ENCODE measurements at regions not wholly inside any gene's neighbourhood (a gene's known extent, or its start where the extent isn't known, plus 50 kb on each side); places are given as distances from the start of the nearest gene placed in this dataset.

GRCh38 chr22:48263431-48263765, 1500.9 kb downstream of the TBC1D22A start:
- POLR2A ChIA-PET: no interaction called here
- no peak overlapping the region for H3K27ac Mint-ChIP-seq
- peaks cover 0 to 10% (median 5%) of the 10 kb centered on the region in 5 donors for H3K27me3 Mint-ChIP-seq
- H3K36me3 Mint-ChIP-seq: no peaks in the 10 kb centered on the region
- H3K4me1 Mint-ChIP-seq: peaks cover 0 to 3% (median 0%) of the 10 kb centered on the region in 4 donors
- ATAC-seq (no peak), DNase-seq (no peak)
- no peak overlapping the region for H3K4me3 Mint-ChIP-seq
- no peaks in the 10 kb centered on the region for H3K9me3 Mint-ChIP-seq

- no peak for DNase-seq
- POLR2A ChIA-PET: no interaction called here
- no peak overlapping the region for H3K27ac Mint-ChIP-seq
- H3K27me3 Mint-ChIP-seq: peaks cover 0 to 10% (median 5%) of the 10 kb centered on the region in 5 donors
- peaks cover 0 to 7% (median 2%) of the 10 kb centered on the region in 4 donors for H3K4me1 Mint-ChIP-seq
- no peak for ATAC-seq
- H3K9me3 Mint-ChIP-seq: no peaks in the 10 kb centered on the region
- H3K36me3 Mint-ChIP-seq: no peaks in the 10 kb centered on the region
- H3K4me3 Mint-ChIP-seq: no peak overlapping the region
Measured at GRCh38 chr22:48262596-48263430, 1500.4 kb downstream of the TBC1D22A start.

- ATAC-seq (no peak), DNase-seq (no peak)
- Mint-ChIP-seq H3K9me3 (no peaks in the 10 kb centered on the region), H3K4me1 (peaks cover 0 to 11% (median 4%) of the 10 kb centered on the region in 4 donors), H3K27ac (no peak overlapping the region), H3K27me3 (peaks cover 0 to 10% (median 1%) of the 10 kb centered on the region in 5 donors), H3K36me3 (no peaks in the 10 kb centered on the region), H3K4me3 (no peak overlapping the region)
- POLR2A ChIA-PET: no interaction called here
Measured at GRCh38 chr22:48261706-48262105, 1499.3 kb downstream of the TBC1D22A start.

GRCh38 chr22:48261048-48261621, 1498.7 kb downstream of the TBC1D22A start:
- Mint-ChIP-seq H3K4me3 (no peak overlapping the region), H3K27me3 (peaks cover 0 to 6% (median 1%) of the 10 kb centered on the region in 5 donors), H3K9me3 (no peaks in the 10 kb centered on the region), H3K4me1 (peaks cover 0 to 11% (median 4%) of the 10 kb centered on the region in 4 donors), H3K27ac (no peak overlapping the region), H3K36me3 (no peaks in the 10 kb centered on the region)
- POLR2A ChIA-PET: no interaction called here
- no peak for DNase-seq
- no peak for ATAC-seq

- no peaks in the 10 kb centered on the region for H3K36me3 Mint-ChIP-seq
- H3K9me3 Mint-ChIP-seq: no peaks in the 10 kb centered on the region
- H3K4me3 Mint-ChIP-seq: no peak overlapping the region
- H3K27me3 Mint-ChIP-seq: peaks cover 0 to 8% (median 5%) of the 10 kb centered on the region in 5 donors
- ATAC-seq (no peak), DNase-seq (no peak)
- POLR2A ChIA-PET: no interaction called here
- peaks cover 0 to 11% (median 4%) of the 10 kb centered on the region in 4 donors for H3K4me1 Mint-ChIP-seq
- no peak overlapping the region for H3K27ac Mint-ChIP-seq
Measured at GRCh38 chr22:48259991-48260670, 1497.7 kb downstream of the TBC1D22A start.

GRCh38 chr22:48258811-48259210, 1496.4 kb downstream of the TBC1D22A start:
- Mint-ChIP-seq H3K9me3 (no peaks in the 10 kb centered on the region), H3K27me3 (peaks cover 1 to 14% (median 10%) of the 10 kb centered on the region in 5 donors), H3K36me3 (no peaks in the 10 kb centered on the region), H3K27ac (no peak overlapping the region), H3K4me3 (no peak overlapping the region), H3K4me1 (peaks cover 0 to 11% (median 4%) of the 10 kb centered on the region in 4 donors)
- POLR2A ChIA-PET: no interaction called here
- DNase-seq (no peak), ATAC-seq (no peak)

- H3K36me3 Mint-ChIP-seq: no peaks in the 10 kb centered on the region
Measured at GRCh38 chr22:48258064-48258701, 1495.7 kb downstream of the TBC1D22A start.

GRCh38 chr22:48257685-48258055, 1495.2 kb downstream of the TBC1D22A start:
- H3K27ac Mint-ChIP-seq: no peak overlapping the region
- no peaks in the 10 kb centered on the region for H3K36me3 Mint-ChIP-seq
- H3K4me1 Mint-ChIP-seq: peaks cover 0 to 11% (median 4%) of the 10 kb centered on the region in 4 donors
- no peak overlapping the region for H3K4me3 Mint-ChIP-seq
- POLR2A ChIA-PET: no interaction called here
- DNase-seq: no peak
- ATAC-seq: no peak
- H3K27me3 Mint-ChIP-seq: peaks cover 0 to 17% (median 14%) of the 10 kb centered on the region in 5 donors
- H3K9me3 Mint-ChIP-seq: no peaks in the 10 kb centered on the region

More at GRCh38 chr22:48258064-48258701, 1495.7 kb downstream of the TBC1D22A start:
- peaks cover 0 to 11% (median 4%) of the 10 kb centered on the region in 4 donors for H3K4me1 Mint-ChIP-seq
- DNase-seq (no peak), ATAC-seq (no peak)
- no peak overlapping the region for H3K27ac Mint-ChIP-seq
- H3K9me3 Mint-ChIP-seq: no peaks in the 10 kb centered on the region
- H3K4me3 Mint-ChIP-seq: no peak overlapping the region
- POLR2A ChIA-PET: no interaction called here
- peaks cover 0 to 19% (median 14%) of the 10 kb centered on the region in 5 donors for H3K27me3 Mint-ChIP-seq

GRCh38 chr22:48256776-48257684, 1494.6 kb downstream of the TBC1D22A start:
- ATAC-seq (no peak), DNase-seq (no peak)
- POLR2A ChIA-PET: no interaction called here
- H3K27me3 Mint-ChIP-seq: peaks cover 0 to 17% (median 14%) of the 10 kb centered on the region in 5 donors
- H3K9me3 Mint-ChIP-seq: no peaks in the 10 kb centered on the region
- peaks cover 0 to 11% (median 4%) of the 10 kb centered on the region in 4 donors for H3K4me1 Mint-ChIP-seq
- H3K36me3 Mint-ChIP-seq: no peaks in the 10 kb centered on the region
- no peak overlapping the region for H3K4me3 Mint-ChIP-seq
- no peak overlapping the region for H3K27ac Mint-ChIP-seq

- Mint-ChIP-seq H3K4me3 (no peak overlapping the region), H3K4me1 (peaks cover 0 to 11% (median 4%) of the 10 kb centered on the region in 4 donors), H3K27me3 (peaks cover 0 to 23% (median 21%) of the 10 kb centered on the region in 5 donors), H3K9me3 (no peaks in the 10 kb centered on the region), H3K36me3 (no peaks in the 10 kb centered on the region), H3K27ac (no peak overlapping the region)
- POLR2A ChIA-PET: no interaction called here
- DNase-seq (no peak), ATAC-seq (no peak)
Measured at GRCh38 chr22:48256041-48256739, 1493.7 kb downstream of the TBC1D22A start.

GRCh38 chr22:48254311-48254873, 1491.9 kb downstream of the TBC1D22A start:
- H3K4me3 Mint-ChIP-seq: no peak overlapping the region
- H3K27ac Mint-ChIP-seq: no peak overlapping the region
- peaks cover 0 to 2% (median 0%) of the 10 kb centered on the region in 9 donors for H3K9me3 Mint-ChIP-seq
- no peaks in the 10 kb centered on the region for H3K36me3 Mint-ChIP-seq
- ATAC-seq: no peak
- DNase-seq: no peak
- H3K27me3 Mint-ChIP-seq: peaks cover 0 to 27% (median 27%) of the 10 kb centered on the region in 5 donors
- POLR2A ChIA-PET: no interaction called here
- peaks cover 0 to 11% (median 4%) of the 10 kb centered on the region in 4 donors for H3K4me1 Mint-ChIP-seq

Measured in naive thymus-derived CD8-positive, alpha-beta T cell (primary cell).